OCI-LY1 (cell line): ENCODE measurements at regions not wholly inside any gene's neighbourhood (a gene's known extent, or its start where the extent isn't known, plus 50 kb on each side); places are given as distances from the start of the nearest gene placed in this dataset.

ENCODE experiments used
- EZH2 ChIP-seq: fragments of 200-600 bp; sonication (generic), shearing (Covaris generic); IDR thresholded peaks from 2 replicates; pipeline ENCODE4 v1.8.0; 2017; ENCODE audit warnings: borderline replicate concordance, mixed run types, mild to moderate bottlenecking, antibody characterized with exemption, low read length, moderate library complexity, mixed read lengths
- TF ChIP-seq, protein P1 (sequence below): fragments of 200-600 bp; sonication (generic), shearing (Covaris generic); IDR thresholded peaks from 2 replicates; pipeline ENCODE4 v1.5.1; 2017; ENCODE audit warnings: mild to moderate bottlenecking, antibody characterized with exemption, low read length, moderate library complexity, mixed read lengths

DNA sequence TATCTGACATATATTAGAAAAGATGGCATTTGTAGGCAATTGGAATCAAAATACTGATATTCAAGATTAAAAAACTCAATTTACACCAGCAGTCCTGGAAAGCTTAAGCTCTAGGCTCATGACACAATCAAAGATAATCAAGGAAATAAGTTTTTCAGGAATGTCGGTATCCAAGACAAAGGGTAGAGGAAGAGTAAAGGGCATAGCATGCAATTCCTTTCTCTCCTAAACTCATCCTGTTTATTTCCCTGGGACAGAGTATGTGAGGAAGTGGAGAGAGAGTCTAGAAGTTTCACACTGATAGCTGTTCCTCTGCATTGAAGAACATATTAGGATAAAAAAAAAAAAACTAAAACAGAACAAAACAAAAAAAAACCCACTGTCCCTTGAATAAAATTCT lies 2452.1 kb downstream of the PCDH9 start:
- TF ChIP-seq, protein P1, sequence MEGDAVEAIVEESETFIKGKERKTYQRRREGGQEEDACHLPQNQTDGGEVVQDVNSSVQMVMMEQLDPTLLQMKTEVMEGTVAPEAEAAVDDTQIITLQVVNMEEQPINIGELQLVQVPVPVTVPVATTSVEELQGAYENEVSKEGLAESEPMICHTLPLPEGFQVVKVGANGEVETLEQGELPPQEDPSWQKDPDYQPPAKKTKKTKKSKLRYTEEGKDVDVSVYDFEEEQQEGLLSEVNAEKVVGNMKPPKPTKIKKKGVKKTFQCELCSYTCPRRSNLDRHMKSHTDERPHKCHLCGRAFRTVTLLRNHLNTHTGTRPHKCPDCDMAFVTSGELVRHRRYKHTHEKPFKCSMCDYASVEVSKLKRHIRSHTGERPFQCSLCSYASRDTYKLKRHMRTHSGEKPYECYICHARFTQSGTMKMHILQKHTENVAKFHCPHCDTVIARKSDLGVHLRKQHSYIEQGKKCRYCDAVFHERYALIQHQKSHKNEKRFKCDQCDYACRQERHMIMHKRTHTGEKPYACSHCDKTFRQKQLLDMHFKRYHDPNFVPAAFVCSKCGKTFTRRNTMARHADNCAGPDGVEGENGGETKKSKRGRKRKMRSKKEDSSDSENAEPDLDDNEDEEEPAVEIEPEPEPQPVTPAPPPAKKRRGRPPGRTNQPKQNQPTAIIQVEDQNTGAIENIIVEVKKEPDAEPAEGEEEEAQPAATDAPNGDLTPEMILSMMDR = no peak
- TF ChIP-seq EZH2 = no peak
